ENCODE measurements at regions not wholly inside any gene's neighbourhood (a gene's known extent, or its start where the extent isn't known, plus 50 kb on each side); places are given as distances from the start of the nearest gene placed in this dataset.

DNA sequence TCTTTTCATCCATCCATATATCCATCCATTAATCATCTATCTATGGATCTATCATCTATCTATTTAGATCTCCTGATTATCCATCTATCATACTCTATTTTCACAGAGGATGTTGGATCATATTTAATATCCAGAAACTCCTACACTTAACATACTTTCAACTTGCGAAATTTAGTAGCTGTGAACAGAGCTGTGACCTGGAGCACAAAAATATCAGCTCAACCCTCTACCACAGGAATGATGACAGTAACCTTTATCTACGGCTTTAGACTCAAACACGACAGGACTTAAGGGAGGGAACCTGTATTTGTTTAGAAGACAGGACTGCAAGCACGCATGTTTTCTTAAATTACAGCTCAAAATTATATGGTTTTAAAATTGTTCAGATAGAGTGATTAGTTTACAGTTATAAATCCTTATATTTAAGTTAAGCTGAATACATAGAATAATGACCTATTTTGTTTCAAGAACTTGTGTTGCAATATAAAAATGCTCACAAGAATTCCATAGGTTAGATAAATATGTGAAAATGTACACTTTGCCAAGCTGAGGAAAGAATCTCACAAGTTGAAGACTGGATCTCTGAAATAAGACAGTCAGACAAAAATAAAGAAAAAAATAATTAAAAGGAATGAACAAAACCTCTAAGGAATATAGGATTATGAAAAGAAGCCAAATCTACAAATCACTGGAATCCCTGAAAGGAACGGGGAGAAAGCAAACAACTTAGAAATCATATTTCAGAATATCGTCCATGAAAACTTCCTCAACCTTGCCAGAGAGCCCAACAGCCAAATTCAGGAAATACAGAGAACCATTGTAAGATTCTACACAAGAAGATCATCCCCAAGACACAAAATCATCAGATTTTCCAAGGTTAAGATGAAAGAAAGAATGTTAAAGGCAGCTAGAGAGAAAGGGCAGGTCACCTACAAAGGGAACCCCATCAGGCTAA lies 142.0 kb downstream of the COL6A3 start:
- no peak overlapping the region for H3K4me3 ChIP-seq (ENCODE audit: low read depth, low read length)
- DNase-seq (ENCODE audit: low read depth): no peak
- TF ChIP-seq, protein P1, sequence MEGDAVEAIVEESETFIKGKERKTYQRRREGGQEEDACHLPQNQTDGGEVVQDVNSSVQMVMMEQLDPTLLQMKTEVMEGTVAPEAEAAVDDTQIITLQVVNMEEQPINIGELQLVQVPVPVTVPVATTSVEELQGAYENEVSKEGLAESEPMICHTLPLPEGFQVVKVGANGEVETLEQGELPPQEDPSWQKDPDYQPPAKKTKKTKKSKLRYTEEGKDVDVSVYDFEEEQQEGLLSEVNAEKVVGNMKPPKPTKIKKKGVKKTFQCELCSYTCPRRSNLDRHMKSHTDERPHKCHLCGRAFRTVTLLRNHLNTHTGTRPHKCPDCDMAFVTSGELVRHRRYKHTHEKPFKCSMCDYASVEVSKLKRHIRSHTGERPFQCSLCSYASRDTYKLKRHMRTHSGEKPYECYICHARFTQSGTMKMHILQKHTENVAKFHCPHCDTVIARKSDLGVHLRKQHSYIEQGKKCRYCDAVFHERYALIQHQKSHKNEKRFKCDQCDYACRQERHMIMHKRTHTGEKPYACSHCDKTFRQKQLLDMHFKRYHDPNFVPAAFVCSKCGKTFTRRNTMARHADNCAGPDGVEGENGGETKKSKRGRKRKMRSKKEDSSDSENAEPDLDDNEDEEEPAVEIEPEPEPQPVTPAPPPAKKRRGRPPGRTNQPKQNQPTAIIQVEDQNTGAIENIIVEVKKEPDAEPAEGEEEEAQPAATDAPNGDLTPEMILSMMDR (IDR thresholded peaks at IDR 0.05; ENCODE audit: control insufficient read depth, extremely low read depth, insufficient read depth): no peak
